WTC11 (cell line): ENCODE measurements at regions not wholly inside any gene's neighbourhood (a gene's known extent, or its start where the extent isn't known, plus 50 kb on each side); places are given as distances from the start of the nearest gene placed in this dataset.

Source experiments
- ATAC-seq: fragments of 200-7000 bp; cut with Tn5 transposase; 2 replicates; pipeline ENCODE4 v1.10.0; 2021; ENCODE audit warnings: mild to moderate bottlenecking, moderate library complexity
- CTCF ChIA-PET: fragments of 300-600 bp; sonication (Branson Sonifier 250); formaldehyde crosslinking; loops from one replicate; lab custom pipeline; 2021; ENCODE audit warnings: antibody characterized with exemption; lab: Charles Lee
- POLR2A ChIA-PET: fragments of 350-600 bp; sonication (Branson Sonifier 250); formaldehyde crosslinking; loops from one replicate; lab custom pipeline; 2021; ENCODE audit warnings: antibody characterized with exemption; lab: Charles Lee
- DNase-seq: peaks from one replicate; pipeline ENCODE4 v3.0.0; 2021; ENCODE audit warnings: low spot score
- H3K27ac Mint-ChIP-seq: 2 replicates; pipeline ENCODE4 v1.8.0; 2021; ENCODE audit warnings: mixed read lengths
- H3K27me3 Mint-ChIP-seq: 2 replicates; pipeline ENCODE4 v1.8.0; 2021; ENCODE audit warnings: low read depth, mild to moderate bottlenecking, moderate library complexity, mixed read lengths
- H3K36me3 Mint-ChIP-seq: 2 replicates; pipeline ENCODE4 v1.8.0; 2021; ENCODE audit warnings: mixed read lengths
- H3K4me1 Mint-ChIP-seq: 2 replicates; pipeline ENCODE4 v1.8.0; 2022; ENCODE audit warnings: mixed read lengths
- H3K4me3 Mint-ChIP-seq: 2 replicates; pipeline ENCODE4 v1.8.0; 2021; ENCODE audit warnings: mild to moderate bottlenecking, moderate library complexity, mixed read lengths
- H3K9me3 Mint-ChIP-seq: 2 replicates; pipeline ENCODE4 v1.8.0; 2021; ENCODE audit warnings: mixed read lengths
- CREB1 ChIP-seq: sonication (generic); formaldehyde crosslinking; IDR thresholded peaks from 2 replicates; pipeline ENCODE4 v1.8.0; 2023; ENCODE audit warnings: mild to moderate bottlenecking, missing genetic modification reagents
- CREM ChIP-seq: sonication (generic); formaldehyde crosslinking; IDR thresholded peaks from 2 replicates; pipeline ENCODE4 v1.8.1; 2022; ENCODE audit warnings: mild to moderate bottlenecking, missing genetic modification reagents, moderate library complexity
- ESRRA ChIP-seq: sonication (generic); formaldehyde crosslinking; IDR thresholded peaks from 2 replicates; pipeline ENCODE4 v1.8.1; 2022; ENCODE audit warnings: mild to moderate bottlenecking, missing genetic modification reagents, borderline replicate concordance
- JAZF1 ChIP-seq: fragments of 250-450 bp; sonication (Bioruptor Pico); IDR thresholded peaks from 2 replicates; pipeline ENCODE4 v1.9.0; 2021; ENCODE audit warnings: moderate library complexity, mild to moderate bottlenecking, inconsistent platforms
- KAT7 ChIP-seq: sonication (generic); formaldehyde crosslinking; IDR thresholded peaks from 2 replicates; pipeline ENCODE4 v1.8.1; 2023; ENCODE audit warnings: missing genetic modification reagents, mild to moderate bottlenecking, borderline replicate concordance
- MYBL2 ChIP-seq: sonication (generic); formaldehyde crosslinking; IDR thresholded peaks from 2 replicates; pipeline ENCODE4 v1.8.1; 2023; ENCODE audit warnings: mild to moderate bottlenecking, moderate library complexity, missing genetic modification reagents
- NFATC4 ChIP-seq: fragments of 250-450 bp; sonication (Bioruptor Pico); IDR thresholded peaks from 2 replicates; pipeline ENCODE4 v1.9.0; 2021; ENCODE audit warnings: mild to moderate bottlenecking
- NR1H2 ChIP-seq: sonication (generic); formaldehyde crosslinking; IDR thresholded peaks from 2 replicates; pipeline ENCODE4 v1.9.0; 2021; ENCODE audit warnings: mild to moderate bottlenecking, moderate library complexity, missing genetic modification reagents
- SP1 ChIP-seq: sonication (generic); formaldehyde crosslinking; conservative IDR thresholded peaks from 2 replicates; pipeline ENCODE4 v1.8.1; 2022; ENCODE audit warnings: missing genetic modification reagents
- TCF7 ChIP-seq: sonication (generic); formaldehyde crosslinking; IDR thresholded peaks from 2 replicates; pipeline ENCODE4 v1.8.0; 2022; ENCODE audit warnings: mild to moderate bottlenecking, low read depth, missing genetic modification reagents, moderate library complexity
- ZNF219 ChIP-seq: sonication (generic); formaldehyde crosslinking; IDR thresholded peaks from 2 replicates; pipeline ENCODE4 v1.8.0; 2023; ENCODE audit warnings: missing genetic modification reagents, mild to moderate bottlenecking, borderline replicate concordance
- ZNF396 ChIP-seq: fragments of 250-450 bp; sonication (Bioruptor Pico); IDR thresholded peaks from 2 replicates; pipeline ENCODE4 v1.8.0; 2021; ENCODE audit warnings: mild to moderate bottlenecking, moderate library complexity, borderline replicate concordance
- TF ChIP-seq, protein P1 (sequence below): fragments of 250-450 bp; sonication (Bioruptor Pico); IDR thresholded peaks from 2 replicates; pipeline ENCODE4 v1.9.0; 2021; ENCODE audit warnings: mild to moderate bottlenecking
- TF ChIP-seq, protein P2 (sequence below): sonication (generic); formaldehyde crosslinking; IDR thresholded peaks from 2 replicates; pipeline ENCODE4 v1.8.0; 2022; ENCODE audit warnings: missing genetic modification reagents
- TF ChIP-seq, protein P3 (sequence below): sonication (generic); formaldehyde crosslinking; conservative IDR thresholded peaks from 2 replicates; pipeline ENCODE4 v1.8.1; 2023; ENCODE audit warnings: mild to moderate bottlenecking, low read depth, missing genetic modification reagents, moderate library complexity
- TF ChIP-seq, protein P4 (sequence below): fragments of 250-450 bp; sonication (Bioruptor Pico); IDR thresholded peaks from 2 replicates; pipeline ENCODE4 v1.8.0; 2021; ENCODE audit warnings: mild to moderate bottlenecking
- TF ChIP-seq, protein P5 (sequence below): fragments of 200-600 bp; IDR thresholded peaks from 2 replicates; pipeline ENCODE4 v1.8.0; 2022; ENCODE audit warnings: antibody characterized with exemption
- TF ChIP-seq, protein P6 (sequence below): fragments of 250-450 bp; sonication (Bioruptor Pico); IDR thresholded peaks from 2 replicates; pipeline ENCODE4 v1.9.0; 2021; ENCODE audit warnings: moderate library complexity, mild to moderate bottlenecking, inconsistent platforms, borderline replicate concordance

DNA sequence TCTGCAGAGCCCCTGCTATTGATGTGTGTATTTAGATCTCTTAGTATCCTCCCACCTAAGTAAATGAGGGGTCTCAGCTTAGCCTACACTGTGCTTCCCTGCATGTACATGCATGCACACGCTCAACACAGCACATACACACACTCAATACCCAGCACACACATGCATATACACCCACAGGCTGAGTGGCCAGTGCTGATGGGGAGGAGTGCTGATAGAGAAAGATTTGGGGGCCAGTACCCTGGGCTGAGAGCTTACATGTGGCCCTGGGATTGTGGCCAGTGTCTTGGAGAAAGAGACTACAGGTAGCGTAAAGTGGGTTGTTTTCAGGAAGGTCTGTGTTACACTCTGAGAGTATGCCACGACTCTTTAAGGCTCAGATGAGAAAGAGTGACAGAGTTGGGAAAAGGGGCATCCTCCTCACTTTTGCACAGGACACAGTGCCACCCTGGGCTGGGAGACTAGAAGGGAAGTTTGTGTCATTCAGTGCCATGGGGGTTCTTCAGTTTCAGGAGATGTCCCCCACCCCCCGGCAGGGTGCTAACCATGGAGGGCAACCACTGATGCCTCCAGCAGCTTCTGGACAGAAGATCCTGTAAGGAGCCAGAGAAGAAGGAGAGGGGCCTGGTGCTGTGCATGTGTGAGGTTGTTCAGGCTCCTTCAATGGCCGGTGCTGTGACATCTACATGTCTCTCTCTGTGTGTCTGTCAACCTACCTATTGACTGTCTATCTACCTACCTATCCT lies 166.8 kb downstream of the RHOU start (continued):
- TF ChIP-seq SP1 (CRISPR knock-in tag) (no peak), MYBL2 (CRISPR knock-in tag) (no peak), NR1H2 (CRISPR knock-in tag) (no peak), ESRRA (CRISPR knock-in tag) (no peak)
- TF ChIP-seq, protein P1, sequence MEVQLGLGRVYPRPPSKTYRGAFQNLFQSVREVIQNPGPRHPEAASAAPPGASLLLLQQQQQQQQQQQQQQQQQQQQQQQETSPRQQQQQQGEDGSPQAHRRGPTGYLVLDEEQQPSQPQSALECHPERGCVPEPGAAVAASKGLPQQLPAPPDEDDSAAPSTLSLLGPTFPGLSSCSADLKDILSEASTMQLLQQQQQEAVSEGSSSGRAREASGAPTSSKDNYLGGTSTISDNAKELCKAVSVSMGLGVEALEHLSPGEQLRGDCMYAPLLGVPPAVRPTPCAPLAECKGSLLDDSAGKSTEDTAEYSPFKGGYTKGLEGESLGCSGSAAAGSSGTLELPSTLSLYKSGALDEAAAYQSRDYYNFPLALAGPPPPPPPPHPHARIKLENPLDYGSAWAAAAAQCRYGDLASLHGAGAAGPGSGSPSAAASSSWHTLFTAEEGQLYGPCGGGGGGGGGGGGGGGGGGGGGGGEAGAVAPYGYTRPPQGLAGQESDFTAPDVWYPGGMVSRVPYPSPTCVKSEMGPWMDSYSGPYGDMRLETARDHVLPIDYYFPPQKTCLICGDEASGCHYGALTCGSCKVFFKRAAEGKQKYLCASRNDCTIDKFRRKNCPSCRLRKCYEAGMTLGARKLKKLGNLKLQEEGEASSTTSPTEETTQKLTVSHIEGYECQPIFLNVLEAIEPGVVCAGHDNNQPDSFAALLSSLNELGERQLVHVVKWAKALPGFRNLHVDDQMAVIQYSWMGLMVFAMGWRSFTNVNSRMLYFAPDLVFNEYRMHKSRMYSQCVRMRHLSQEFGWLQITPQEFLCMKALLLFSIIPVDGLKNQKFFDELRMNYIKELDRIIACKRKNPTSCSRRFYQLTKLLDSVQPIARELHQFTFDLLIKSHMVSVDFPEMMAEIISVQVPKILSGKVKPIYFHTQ (CRISPR knock-in tag): no peak

DNA sequence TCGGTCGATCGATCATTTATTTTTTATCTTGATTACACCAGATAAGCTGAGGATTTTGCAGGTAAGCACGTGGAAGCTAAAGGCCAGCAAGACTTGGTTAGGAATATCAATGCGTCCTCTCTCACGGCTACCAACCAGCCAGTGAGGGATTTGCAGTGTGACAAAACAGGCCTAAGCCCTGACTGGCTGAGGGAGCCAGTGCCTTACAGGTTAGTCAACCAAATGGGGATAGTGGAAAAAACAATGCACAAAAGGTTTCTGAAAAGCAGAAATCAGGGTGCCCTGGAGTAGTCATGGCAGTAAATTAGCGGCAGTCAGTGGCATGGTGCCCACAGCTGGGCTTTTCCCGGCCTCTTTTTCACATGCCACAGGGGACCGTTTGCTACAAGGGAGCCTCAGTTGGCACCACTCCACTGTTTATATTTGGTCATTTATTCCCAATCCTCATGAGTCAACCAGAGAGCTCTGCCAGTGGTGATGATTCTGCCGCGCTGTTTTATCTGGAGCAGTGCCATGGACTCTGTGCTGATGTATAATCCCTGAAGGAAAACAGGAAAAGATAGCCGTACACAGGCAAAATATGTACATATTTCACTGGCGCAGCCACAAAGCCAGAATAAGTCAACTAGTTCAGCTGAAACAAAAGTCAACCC lies 167.6 kb downstream of the RHOU start:
- no peak for DNase-seq
- no peaks in the 10 kb centered on the region for H3K27me3 Mint-ChIP-seq
- no peak for ATAC-seq
- H3K4me3 Mint-ChIP-seq: no peak overlapping the region
- ChIA-PET POLR2A (no interaction called here), CTCF (no interaction called here)
- H3K9me3 Mint-ChIP-seq: peaks cover under 1% of the 10 kb centered on the region; the same call in 1 of the 2 replicates
- peaks cover 25% of the 10 kb centered on the region for H3K4me1 Mint-ChIP-seq
- no peaks in the 10 kb centered on the region for H3K36me3 Mint-ChIP-seq
- H3K27ac Mint-ChIP-seq: peak overlapping the region; percentile 22; the same call in 1 of the 2 replicates
- TF ChIP-seq, protein P2, sequence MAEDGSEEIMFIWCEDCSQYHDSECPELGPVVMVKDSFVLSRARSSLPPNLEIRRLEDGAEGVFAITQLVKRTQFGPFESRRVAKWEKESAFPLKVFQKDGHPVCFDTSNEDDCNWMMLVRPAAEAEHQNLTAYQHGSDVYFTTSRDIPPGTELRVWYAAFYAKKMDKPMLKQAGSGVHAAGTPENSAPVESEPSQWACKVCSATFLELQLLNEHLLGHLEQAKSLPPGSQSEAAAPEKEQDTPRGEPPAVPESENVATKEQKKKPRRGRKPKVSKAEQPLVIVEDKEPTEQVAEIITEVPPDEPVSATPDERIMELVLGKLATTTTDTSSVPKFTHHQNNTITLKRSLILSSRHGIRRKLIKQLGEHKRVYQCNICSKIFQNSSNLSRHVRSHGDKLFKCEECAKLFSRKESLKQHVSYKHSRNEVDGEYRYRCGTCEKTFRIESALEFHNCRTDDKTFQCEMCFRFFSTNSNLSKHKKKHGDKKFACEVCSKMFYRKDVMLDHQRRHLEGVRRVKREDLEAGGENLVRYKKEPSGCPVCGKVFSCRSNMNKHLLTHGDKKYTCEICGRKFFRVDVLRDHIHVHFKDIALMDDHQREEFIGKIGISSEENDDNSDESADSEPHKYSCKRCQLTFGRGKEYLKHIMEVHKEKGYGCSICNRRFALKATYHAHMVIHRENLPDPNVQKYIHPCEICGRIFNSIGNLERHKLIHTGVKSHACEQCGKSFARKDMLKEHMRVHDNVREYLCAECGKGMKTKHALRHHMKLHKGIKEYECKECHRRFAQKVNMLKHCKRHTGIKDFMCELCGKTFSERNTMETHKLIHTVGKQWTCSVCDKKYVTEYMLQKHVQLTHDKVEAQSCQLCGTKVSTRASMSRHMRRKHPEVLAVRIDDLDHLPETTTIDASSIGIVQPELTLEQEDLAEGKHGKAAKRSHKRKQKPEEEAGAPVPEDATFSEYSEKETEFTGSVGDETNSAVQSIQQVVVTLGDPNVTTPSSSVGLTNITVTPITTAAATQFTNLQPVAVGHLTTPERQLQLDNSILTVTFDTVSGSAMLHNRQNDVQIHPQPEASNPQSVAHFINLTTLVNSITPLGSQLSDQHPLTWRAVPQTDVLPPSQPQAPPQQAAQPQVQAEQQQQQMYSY (CRISPR knock-in tag): no peak
- TF ChIP-seq CREM (CRISPR knock-in tag): no peak
- TF ChIP-seq, protein P3, sequence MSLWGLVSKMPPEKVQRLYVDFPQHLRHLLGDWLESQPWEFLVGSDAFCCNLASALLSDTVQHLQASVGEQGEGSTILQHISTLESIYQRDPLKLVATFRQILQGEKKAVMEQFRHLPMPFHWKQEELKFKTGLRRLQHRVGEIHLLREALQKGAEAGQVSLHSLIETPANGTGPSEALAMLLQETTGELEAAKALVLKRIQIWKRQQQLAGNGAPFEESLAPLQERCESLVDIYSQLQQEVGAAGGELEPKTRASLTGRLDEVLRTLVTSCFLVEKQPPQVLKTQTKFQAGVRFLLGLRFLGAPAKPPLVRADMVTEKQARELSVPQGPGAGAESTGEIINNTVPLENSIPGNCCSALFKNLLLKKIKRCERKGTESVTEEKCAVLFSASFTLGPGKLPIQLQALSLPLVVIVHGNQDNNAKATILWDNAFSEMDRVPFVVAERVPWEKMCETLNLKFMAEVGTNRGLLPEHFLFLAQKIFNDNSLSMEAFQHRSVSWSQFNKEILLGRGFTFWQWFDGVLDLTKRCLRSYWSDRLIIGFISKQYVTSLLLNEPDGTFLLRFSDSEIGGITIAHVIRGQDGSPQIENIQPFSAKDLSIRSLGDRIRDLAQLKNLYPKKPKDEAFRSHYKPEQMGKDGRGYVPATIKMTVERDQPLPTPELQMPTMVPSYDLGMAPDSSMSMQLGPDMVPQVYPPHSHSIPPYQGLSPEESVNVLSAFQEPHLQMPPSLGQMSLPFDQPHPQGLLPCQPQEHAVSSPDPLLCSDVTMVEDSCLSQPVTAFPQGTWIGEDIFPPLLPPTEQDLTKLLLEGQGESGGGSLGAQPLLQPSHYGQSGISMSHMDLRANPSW (CRISPR knock-in tag): no peak
- TF ChIP-seq, protein P1 (CRISPR knock-in tag): no peak
- no peak for TF ChIP-seq NFATC4 (CRISPR knock-in tag)
- no peak for TF ChIP-seq KAT7 (CRISPR knock-in tag)
- no peak for TF ChIP-seq CREB1 (CRISPR knock-in tag)
- TF ChIP-seq, protein P4, sequence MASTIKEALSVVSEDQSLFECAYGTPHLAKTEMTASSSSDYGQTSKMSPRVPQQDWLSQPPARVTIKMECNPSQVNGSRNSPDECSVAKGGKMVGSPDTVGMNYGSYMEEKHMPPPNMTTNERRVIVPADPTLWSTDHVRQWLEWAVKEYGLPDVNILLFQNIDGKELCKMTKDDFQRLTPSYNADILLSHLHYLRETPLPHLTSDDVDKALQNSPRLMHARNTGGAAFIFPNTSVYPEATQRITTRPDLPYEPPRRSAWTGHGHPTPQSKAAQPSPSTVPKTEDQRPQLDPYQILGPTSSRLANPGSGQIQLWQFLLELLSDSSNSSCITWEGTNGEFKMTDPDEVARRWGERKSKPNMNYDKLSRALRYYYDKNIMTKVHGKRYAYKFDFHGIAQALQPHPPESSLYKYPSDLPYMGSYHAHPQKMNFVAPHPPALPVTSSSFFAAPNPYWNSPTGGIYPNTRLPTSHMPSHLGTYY (CRISPR knock-in tag): no peak
- no peak for TF ChIP-seq ZNF219 (CRISPR knock-in tag)
- TF ChIP-seq, protein P5, sequence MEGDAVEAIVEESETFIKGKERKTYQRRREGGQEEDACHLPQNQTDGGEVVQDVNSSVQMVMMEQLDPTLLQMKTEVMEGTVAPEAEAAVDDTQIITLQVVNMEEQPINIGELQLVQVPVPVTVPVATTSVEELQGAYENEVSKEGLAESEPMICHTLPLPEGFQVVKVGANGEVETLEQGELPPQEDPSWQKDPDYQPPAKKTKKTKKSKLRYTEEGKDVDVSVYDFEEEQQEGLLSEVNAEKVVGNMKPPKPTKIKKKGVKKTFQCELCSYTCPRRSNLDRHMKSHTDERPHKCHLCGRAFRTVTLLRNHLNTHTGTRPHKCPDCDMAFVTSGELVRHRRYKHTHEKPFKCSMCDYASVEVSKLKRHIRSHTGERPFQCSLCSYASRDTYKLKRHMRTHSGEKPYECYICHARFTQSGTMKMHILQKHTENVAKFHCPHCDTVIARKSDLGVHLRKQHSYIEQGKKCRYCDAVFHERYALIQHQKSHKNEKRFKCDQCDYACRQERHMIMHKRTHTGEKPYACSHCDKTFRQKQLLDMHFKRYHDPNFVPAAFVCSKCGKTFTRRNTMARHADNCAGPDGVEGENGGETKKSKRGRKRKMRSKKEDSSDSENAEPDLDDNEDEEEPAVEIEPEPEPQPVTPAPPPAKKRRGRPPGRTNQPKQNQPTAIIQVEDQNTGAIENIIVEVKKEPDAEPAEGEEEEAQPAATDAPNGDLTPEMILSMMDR: no peak
- no peak for TF ChIP-seq JAZF1 (CRISPR knock-in tag)
- TF ChIP-seq, protein P6, sequence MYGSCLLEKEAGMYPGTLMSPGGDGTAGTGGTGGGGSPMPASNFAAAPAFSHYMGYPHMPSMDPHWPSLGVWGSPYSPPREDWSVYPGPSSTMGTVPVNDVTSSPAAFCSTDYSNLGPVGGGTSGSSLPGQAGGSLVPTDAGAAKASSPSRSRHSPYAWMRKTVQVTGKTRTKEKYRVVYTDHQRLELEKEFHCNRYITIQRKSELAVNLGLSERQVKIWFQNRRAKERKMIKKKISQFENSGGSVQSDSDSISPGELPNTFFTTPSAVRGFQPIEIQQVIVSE (CRISPR knock-in tag): no peak
- TF ChIP-seq TCF7 (CRISPR knock-in tag): no peak
- no peak for TF ChIP-seq ZNF396 (CRISPR knock-in tag)
